HG02970 (cell line): ENCODE measurements at regions not wholly inside any gene's neighbourhood (a gene's known extent, or its start where the extent isn't known, plus 50 kb on each side); places are given as distances from the start of the nearest gene placed in this dataset.
"Not testable (repeated sequence)": the region's sequence is repeated elsewhere in the genome, so short reads cannot be mapped to it uniquely, and the experiment has no call there.

Source experiments
- ATAC-seq: cut with Tn5 transposase; IDR thresholded peaks from one replicate; pipeline ENCODE4 v1.9.1; 2021; ENCODE audit warnings: mild to moderate bottlenecking, moderate library complexity, moderate number of reproducible peaks; ENCODE audit not compliant: unreplicated experiment, low FRiP score

- ATAC-seq, result no peak
These were observed 223.9 kb downstream of the C7orf25 start for GRCh38 chr7:42688056-42688371.

- no peak for ATAC-seq
These were observed 224.4 kb downstream of the C7orf25 start for GRCh38 chr7:42687211-42688055.

DNA sequence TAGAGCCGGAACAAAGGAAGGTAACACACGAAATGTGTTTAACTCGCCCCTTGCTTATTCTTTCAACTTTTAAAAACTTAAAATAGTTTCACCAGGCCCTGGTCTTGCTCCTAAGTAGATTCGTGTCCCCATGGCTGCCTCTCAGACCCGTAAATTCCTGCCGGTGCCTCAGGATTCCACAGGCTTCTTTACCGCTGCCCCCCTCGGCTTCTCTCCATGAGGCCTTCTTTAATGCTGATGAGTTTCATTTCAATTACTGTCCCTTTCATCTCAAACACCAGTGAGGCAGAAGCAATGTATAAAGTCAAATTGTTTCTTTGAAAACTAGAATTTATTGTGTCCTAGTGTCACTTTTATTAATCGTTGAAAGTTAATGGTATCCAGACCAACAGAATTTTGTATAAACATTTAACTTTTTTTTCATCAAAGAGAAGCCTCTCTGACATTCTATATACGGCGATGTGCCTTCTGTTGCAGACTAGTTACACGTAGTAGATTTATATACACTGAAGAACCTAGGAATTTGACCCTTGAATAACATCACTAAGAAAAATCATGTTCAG lies 225.2 kb downstream of the C7orf25 start:
- no peak for ATAC-seq

- ATAC-seq, result no peak
These were observed 226.0 kb downstream of the C7orf25 start for GRCh38 chr7:42685911-42686310.

DNA sequence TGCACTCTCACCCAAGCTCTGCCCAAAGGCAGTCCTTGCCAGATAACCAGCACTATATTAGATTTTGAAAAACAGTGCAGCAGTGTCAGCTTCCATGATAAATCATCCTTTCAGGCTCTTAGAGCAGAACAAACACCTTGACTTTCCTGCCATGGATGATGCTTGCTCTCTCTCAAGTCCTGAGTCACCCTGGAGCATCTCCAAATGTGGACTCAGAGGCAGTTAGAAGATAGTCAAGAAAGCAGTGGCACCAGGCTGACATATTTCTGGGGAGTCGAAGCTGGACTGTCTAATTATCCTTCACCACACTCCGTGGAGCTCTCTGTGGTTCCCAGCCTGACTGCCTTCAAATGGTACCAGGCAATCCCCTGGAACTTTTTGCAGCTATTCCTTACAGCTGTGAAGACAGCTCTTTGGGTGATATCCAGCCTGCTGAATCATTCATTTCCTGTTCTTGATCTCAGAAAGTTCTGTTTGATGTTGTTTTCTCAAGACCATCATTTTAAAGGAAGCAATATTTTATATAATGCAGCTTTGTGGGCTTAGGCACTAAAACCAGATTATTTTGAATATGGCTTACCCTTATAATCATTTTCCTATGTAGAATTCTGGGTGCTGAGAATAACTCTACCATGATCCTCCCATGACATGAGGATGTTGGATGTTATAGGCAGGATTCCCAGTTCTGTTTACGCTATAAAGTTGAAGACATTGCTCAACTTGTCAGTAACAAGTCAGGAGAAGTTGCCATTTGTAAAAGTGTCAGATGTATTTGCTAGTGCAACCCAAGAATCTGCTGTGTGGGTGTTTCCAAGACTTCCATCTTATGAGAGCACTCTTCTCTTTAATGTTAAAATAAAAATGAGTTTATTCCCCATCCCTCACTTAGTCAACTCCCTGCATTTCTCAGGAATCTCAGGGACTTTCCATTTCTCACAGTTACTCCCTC lies 233.8 kb downstream of the C7orf25 start:
- no peak for ATAC-seq

DNA sequence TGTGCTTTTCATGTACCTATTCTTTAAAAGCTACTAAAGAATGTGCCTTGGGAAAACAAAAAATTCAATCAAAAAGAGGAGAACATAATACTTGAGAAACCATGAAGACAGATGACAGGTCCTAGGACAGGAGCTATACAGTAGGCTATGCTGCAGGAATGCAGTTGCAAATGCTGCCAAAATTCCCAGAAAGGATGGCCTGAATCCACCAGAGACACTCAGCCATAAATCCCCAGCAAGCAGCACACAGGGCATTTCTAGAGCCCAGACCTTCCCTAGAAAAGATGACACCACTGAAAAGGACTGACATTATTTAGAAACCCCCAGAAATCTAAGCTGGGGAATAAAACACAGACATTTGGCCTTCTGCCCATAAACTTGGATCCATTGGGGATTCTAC lies 237.3 kb downstream of the C7orf25 start:
- no peak for ATAC-seq

DNA sequence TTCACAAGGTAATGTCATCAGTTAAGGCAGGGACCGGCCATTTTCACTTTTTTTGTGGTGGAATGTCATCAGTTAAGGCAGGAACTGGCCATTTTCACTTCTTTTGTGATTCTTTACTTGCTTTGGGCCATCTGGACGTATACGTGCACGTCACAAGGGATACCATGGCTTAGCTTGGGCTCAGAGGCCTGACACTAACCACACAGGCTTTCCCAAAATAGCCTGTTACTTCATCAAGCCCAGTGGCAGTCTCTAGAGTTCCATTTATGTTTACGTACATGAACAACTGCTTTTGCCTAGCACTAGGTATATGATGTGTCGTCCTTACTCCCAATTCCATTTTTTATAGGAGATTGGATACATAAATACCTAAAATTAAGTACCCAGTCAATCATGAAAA lies 237.9 kb downstream of the C7orf25 start:
- ATAC-seq, result no peak

GRCh38 chr7:42672339-42672999 lies 239.4 kb downstream of the C7orf25 start:
- no peak for ATAC-seq

GRCh38 chr7:42671627-42672026 lies 240.2 kb downstream of the C7orf25 start:
- ATAC-seq, result no peak

DNA sequence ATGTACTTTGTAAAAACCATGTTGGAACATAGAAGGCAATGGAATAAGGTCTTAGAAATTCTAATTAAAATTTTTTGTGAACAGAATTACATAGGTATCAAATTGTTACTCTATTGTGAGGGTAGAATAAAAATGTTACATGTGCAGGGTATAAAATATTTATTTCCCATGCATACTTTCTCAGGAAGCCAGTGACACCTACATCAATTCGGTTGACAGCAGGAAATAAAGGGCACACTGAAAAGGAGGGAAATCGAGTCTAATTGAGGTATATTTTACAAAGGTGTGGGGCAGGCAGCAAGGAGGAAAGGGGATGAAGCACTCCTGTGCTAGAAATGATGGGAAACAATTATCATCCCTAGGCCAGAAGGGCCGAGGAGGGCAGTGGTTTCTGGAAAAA lies 244.9 kb downstream of the C7orf25 start:
- no peak for ATAC-seq

DNA sequence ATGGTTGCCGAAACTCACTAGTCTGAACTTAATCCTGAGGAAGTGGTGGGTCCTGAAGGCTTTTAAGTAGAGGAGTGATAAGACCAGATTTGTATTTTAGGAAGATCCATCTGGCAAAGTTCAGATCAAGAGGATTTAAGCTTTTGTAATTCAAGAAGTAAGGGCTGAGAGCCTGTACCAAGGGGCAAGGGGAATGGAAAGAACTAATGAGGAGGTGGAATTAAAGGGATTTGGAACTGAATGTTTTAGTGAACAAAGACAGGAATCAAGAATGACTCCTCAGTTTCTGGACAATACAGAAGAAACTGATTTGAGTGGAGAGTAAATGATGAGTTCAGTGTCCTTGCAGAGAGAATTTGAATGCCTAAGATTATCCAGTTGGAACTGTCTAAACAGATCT lies 249.0 kb downstream of the C7orf25 start:
- no peak for ATAC-seq

DNA sequence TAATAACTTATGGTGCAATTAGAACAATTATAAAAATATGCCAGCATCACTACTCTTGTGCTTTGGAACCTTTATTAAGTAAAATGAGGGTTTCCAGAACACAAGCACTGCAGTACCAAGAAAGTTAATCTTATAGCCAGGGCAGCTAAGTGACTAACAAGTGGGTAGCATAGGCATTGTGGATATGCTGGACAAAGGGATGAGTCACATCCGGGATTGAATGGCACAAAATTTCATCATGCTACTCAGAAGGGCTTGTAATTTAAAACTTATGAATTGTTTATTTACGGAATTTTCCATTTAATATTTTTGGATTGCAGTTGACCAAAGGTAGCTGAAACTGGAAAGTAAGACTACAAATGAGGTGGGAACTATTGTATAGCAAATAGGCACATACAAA lies 250.6 kb downstream of the C7orf25 start:
- ATAC-seq, result no peak

DNA sequence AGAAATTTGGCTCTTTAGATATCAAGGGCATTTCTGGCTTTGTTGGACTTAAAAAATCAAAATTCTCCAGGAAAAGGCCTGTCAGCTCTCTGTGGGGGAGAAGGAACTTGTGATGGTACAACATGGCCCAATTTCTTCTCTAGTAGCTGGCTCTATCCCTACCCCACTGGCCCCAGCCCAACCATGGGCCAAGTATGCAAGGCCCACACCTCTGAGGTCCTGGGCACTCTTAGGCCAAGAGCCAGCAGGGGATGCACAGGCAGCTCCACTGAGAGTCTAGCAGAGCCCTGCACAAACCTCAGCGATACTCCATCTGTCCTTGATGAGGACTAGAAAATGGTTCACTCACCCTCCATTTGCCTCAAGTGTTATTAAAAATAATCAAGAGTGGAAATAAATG lies 261.2 kb downstream of the C7orf25 start:
- ATAC-seq, result no peak

- ATAC-seq, result no peak
These were observed 261.7 kb downstream of the C7orf25 start for GRCh38 chr7:42650171-42650570.

GRCh38 chr7:42645906-42646305 lies 266.0 kb downstream of the C7orf25 start:
- ATAC-seq, result no peak

DNA sequence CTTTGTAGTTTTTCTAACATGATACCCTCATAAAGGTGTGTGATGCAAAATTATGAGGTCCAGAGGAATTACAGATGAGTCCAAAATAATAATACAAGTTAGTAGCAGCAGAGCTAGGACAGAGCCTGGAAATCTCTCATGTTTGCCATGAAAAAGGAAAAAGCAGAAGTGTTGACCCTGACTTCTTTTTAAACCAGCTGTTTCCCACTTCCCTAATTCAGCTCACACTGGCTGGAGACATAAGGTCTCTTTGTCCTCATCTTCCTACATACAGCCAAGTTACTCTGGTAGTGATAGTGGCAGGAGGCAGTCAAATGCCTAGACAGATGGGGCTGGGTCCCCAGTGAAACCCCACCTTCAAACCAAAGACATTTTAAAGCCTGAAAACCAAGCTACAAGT lies 269.2 kb downstream of the C7orf25 start:
- ATAC-seq, result no peak

- ATAC-seq, result no peak
These were observed 271.9 kb downstream of the C7orf25 start for GRCh38 chr7:42639930-42640329.

- ATAC-seq, result not testable (repeated sequence)
These were observed 275.5 kb downstream of the C7orf25 start for GRCh38 chr7:42636380-42636779.

DNA sequence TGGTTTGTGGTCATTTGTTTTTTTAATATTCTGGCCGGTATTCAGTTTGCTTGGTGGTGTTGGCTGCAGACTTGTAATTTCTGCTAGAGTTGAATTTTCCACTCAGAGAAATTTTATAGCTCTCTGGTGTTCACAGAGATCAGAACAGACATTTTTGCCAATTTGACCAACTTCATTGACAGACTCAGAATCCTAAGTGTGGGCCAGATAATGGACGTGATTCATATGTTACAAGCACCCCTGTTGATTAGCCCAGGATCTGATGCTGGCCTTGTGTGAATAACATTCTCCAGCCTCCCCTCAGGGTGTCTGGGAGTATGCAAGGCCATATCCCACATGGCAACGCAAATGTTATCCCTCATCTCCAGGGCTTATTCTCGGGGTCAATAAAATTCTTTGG lies 283.8 kb downstream of the C7orf25 start:
- no peak for ATAC-seq

GRCh38 chr7:42627626-42628025 lies 284.2 kb downstream of the C7orf25 start:
- ATAC-seq, result no peak

DNA sequence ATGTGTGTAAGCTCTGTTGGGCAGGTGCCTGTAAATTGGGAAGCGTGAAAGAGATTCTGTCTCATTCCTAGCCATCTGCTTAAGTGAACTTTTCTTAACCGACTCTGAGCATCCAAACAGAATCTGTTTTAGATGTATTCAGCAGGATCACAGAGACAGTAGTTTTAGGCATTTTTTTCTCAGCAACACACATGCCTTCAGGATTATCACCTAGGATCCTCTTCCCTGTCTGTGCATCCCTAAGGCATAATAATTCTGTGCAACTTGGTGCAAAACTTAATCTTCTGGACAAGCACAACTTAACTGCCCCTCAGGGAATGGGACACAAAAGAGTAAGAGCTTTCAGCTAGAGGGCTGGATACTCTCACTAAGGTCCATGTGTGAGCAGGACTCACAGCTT lies 284.8 kb downstream of the C7orf25 start:
- no peak for ATAC-seq
